ENCODE measurements at regions not wholly inside any gene's neighbourhood (a gene's known extent, or its start where the extent isn't known, plus 50 kb on each side); places are given as distances from the start of the nearest gene placed in this dataset.

- TF ChIP-seq EZH2phosphoT487 (IDR thresholded peaks at IDR 0.05; ENCODE audit: low read length), result no peak
- TF ChIP-seq, protein P1, sequence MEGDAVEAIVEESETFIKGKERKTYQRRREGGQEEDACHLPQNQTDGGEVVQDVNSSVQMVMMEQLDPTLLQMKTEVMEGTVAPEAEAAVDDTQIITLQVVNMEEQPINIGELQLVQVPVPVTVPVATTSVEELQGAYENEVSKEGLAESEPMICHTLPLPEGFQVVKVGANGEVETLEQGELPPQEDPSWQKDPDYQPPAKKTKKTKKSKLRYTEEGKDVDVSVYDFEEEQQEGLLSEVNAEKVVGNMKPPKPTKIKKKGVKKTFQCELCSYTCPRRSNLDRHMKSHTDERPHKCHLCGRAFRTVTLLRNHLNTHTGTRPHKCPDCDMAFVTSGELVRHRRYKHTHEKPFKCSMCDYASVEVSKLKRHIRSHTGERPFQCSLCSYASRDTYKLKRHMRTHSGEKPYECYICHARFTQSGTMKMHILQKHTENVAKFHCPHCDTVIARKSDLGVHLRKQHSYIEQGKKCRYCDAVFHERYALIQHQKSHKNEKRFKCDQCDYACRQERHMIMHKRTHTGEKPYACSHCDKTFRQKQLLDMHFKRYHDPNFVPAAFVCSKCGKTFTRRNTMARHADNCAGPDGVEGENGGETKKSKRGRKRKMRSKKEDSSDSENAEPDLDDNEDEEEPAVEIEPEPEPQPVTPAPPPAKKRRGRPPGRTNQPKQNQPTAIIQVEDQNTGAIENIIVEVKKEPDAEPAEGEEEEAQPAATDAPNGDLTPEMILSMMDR (IDR thresholded peaks at IDR 0.05; ENCODE audit: low read length), result no peak
- no peak for TF ChIP-seq EZH2 (optimal IDR thresholded peaks at IDR 0.05; ENCODE audit: low read depth, low read length)
These were observed 2237.8 kb downstream of the PCDH9 start for GRCh38 chr13:64992314-64992713.

Measured in MM.1S (cell line).